Small intestine (tissue), 7 donors: ENCODE measurements at regions not wholly inside any gene's neighbourhood (a gene's known extent, or its start where the extent isn't known, plus 50 kb on each side); places are given as distances from the start of the nearest gene placed in this dataset.

Experiments
- DNase-seq, 2 donors: peaks; one replicate each; pipeline versions ENCODE4 v3.0.0 to v3.0.0-alpha.2; 2013
- FAIRE-seq: peaks from 2 replicates; lab custom pipeline; 2012; peaks lifted over from hg19 to GRCh38; lab: Jason Lieb, UNC
- H3K27ac ChIP-seq, 3 donors: one replicate each; pipeline ENCODE4 v1.5.1; 2013; ENCODE audit warnings: low read length in 2 of 3, mild to moderate bottlenecking in 2 of 3, control low read depth in 1 of 3, inconsistent platforms in 1 of 3, low read depth in 1 of 3, moderate library complexity in 1 of 3
- H3K27me3 ChIP-seq, 3 donors: one replicate each; pipeline ENCODE4 v1.6.1; 2013; ENCODE audit warnings: low read length in 3 of 3, inconsistent platforms in 1 of 3; ENCODE audit not compliant: control insufficient read depth in 3 of 3, insufficient read depth in 3 of 3
- H3K36me3 ChIP-seq, 3 donors: one replicate each; pipeline ENCODE4 v1.6.1; 2013; ENCODE audit warnings: low read length in 3 of 3, inconsistent platforms in 1 of 3, low read depth in 1 of 3, mild to moderate bottlenecking in 1 of 3, moderate library complexity in 1 of 3; ENCODE audit not compliant: control insufficient read depth in 3 of 3, insufficient read depth in 2 of 3
- H3K4me1 ChIP-seq, 3 donors: one replicate each; pipeline ENCODE4 v1.6.1; 2013; ENCODE audit warnings: low read length in 2 of 3, inconsistent platforms in 1 of 3, low read depth in 1 of 3, mild to moderate bottlenecking in 1 of 3, moderate library complexity in 1 of 3; ENCODE audit not compliant: control insufficient read depth in 3 of 3, insufficient read depth in 2 of 3
- H3K4me3 ChIP-seq, 3 donors: one replicate each; pipeline ENCODE4 v1.5.1; 2013; ENCODE audit warnings: low read length in 3 of 3, control low read depth in 1 of 3, inconsistent platforms in 1 of 3, low read depth in 1 of 3, mild to moderate bottlenecking in 1 of 3, moderate library complexity in 1 of 3
- H3K9me3 ChIP-seq, 2 donors: one replicate each; pipeline ENCODE4 v1.6.1; 2013; ENCODE audit warnings: low read depth in 1 of 2, low read length in 1 of 2; ENCODE audit not compliant: control insufficient read depth in 2 of 2, insufficient read depth in 1 of 2
- WGBS, 3 donors: extraction: QIAGEN DNeasy Blood & Tissue Kit; methylation state at CpG; one replicate each; pipeline ENCODE4 v1.1.7; 2013; 5-methylcytosine and 5-hydroxymethylcytosine counted together
- donor health status: healthy with polysubstance abuse.
- donor health status: control.
- donor health status: control.
- donor health status: Bipolar disorder and iron deficiency.
- donor health status: healthy.

GRCh38 chr12:85441741-85442140, 161.7 kb downstream of the ALX1 start:
- 68 to 74% (median 70%) methylated on average over 1 of the region's 1 CpG for WGBS, 3 donors
- Histone ChIP-seq H3K27me3 (no peaks in the 10 kb centered on the region), H3K4me1 (peaks cover 3 to 23% (median 3%) of the 10 kb centered on the region in 3 donors), H3K9me3 (no peaks in the 10 kb centered on the region), H3K27ac (no peak overlapping the region), H3K4me3 (no peak overlapping the region), H3K36me3 (no peaks in the 10 kb centered on the region)
- peak in 1 of 2 donors; percentile 16 for DNase-seq
- no peak for FAIRE-seq

GRCh38 chr12:85445060-85445938, 165.3 kb downstream of the ALX1 start:
- H3K27me3 ChIP-seq: no peaks in the 10 kb centered on the region
- WGBS, 3 donors: 16 to 39% (median 27%) methylated on average over 6 of the region's 6 CpGs
- peak overlapping the region in 1 of 3 donors; percentile 8 for H3K4me3 ChIP-seq
- no peaks in the 10 kb centered on the region for H3K9me3 ChIP-seq
- no peaks in the 10 kb centered on the region for H3K36me3 ChIP-seq
- FAIRE-seq: no peak
- peaks cover 0 to 19% (median 3%) of the 10 kb centered on the region in 3 donors for H3K4me1 ChIP-seq
- H3K27ac ChIP-seq: peak overlapping the region in 1 of 3 donors; percentile 24
- DNase-seq: peak; percentile 37 to 74

GRCh38 chr12:85448031-85448430, 168.0 kb downstream of the ALX1 start:
- no peak overlapping the region for H3K27ac ChIP-seq
- no peaks in the 10 kb centered on the region for H3K36me3 ChIP-seq
- H3K9me3 ChIP-seq: no peaks in the 10 kb centered on the region
- H3K4me3 ChIP-seq: no peak overlapping the region
- no peaks in the 10 kb centered on the region for H3K27me3 ChIP-seq
- H3K4me1 ChIP-seq: peaks cover 0 to 8% (median 0%) of the 10 kb centered on the region in 3 donors
- DNase-seq (no peak), FAIRE-seq (no peak)
- 82 to 93% (median 90%) methylated on average over 1 of the region's 1 CpG for WGBS, 3 donors

GRCh38 chr12:85448548-85449139, 168.6 kb downstream of the ALX1 start:
- DNase-seq (peak in 1 of 2 donors; percentile 31), FAIRE-seq (peak; percentile 93)
- Histone ChIP-seq H3K4me3 (no peak overlapping the region), H3K9me3 (no peaks in the 10 kb centered on the region), H3K36me3 (no peaks in the 10 kb centered on the region), H3K27me3 (no peaks in the 10 kb centered on the region), H3K4me1 (peaks cover 0 to 8% (median 0%) of the 10 kb centered on the region in 3 donors), H3K27ac (no peak overlapping the region)
- WGBS, 3 donors: 39 to 45% (median 40%) methylated on average over 4 of the region's 4 CpGs

- no peaks in the 10 kb centered on the region for H3K4me1 ChIP-seq
- peaks cover 0 to 6% of the 10 kb centered on the region in 2 donors for H3K9me3 ChIP-seq
- H3K36me3 ChIP-seq: no peaks in the 10 kb centered on the region
- no peak overlapping the region for H3K27ac ChIP-seq
- 80 to 91% (median 81%) methylated on average over 1 of the region's 1 CpG for WGBS, 3 donors
- FAIRE-seq (no peak), DNase-seq (no peak)
- H3K27me3 ChIP-seq: no peaks in the 10 kb centered on the region
- no peak overlapping the region for H3K4me3 ChIP-seq
Observed at GRCh38 chr12:85457016-85457415, 177.0 kb downstream of the ALX1 start.

GRCh38 chr12:85461127-85461526, 181.1 kb downstream of the ALX1 start:
- WGBS, 3 donors: 83 to 87% (median 86%) methylated on average over 4 of the region's 4 CpGs
- Histone ChIP-seq H3K27ac (no peak overlapping the region), H3K27me3 (no peaks in the 10 kb centered on the region), H3K4me3 (no peak overlapping the region), H3K4me1 (no peaks in the 10 kb centered on the region), H3K9me3 (peaks cover 0 to 6% of the 10 kb centered on the region in 2 donors), H3K36me3 (no peaks in the 10 kb centered on the region)
- DNase-seq (no peak), FAIRE-seq (no peak)

GRCh38 chr12:85462888-85463287, 182.9 kb downstream of the ALX1 start:
- H3K4me3 ChIP-seq: no peak overlapping the region
- DNase-seq (no peak), FAIRE-seq (no peak)
- H3K27ac ChIP-seq: no peak overlapping the region
- 62 to 74% (median 74%) methylated on average over 4 of the region's 4 CpGs for WGBS, 3 donors
- no peaks in the 10 kb centered on the region for H3K36me3 ChIP-seq
- no peaks in the 10 kb centered on the region for H3K4me1 ChIP-seq
- no peaks in the 10 kb centered on the region for H3K27me3 ChIP-seq
- no peaks in the 10 kb centered on the region for H3K9me3 ChIP-seq

GRCh38 chr12:85466890-85467289, 186.9 kb downstream of the ALX1 start:
- H3K4me1 ChIP-seq: no peaks in the 10 kb centered on the region
- H3K36me3 ChIP-seq: no peaks in the 10 kb centered on the region
- no peak for DNase-seq
- H3K4me3 ChIP-seq: no peak overlapping the region
- no peak for FAIRE-seq
- H3K9me3 ChIP-seq: no peaks in the 10 kb centered on the region
- no peaks in the 10 kb centered on the region for H3K27me3 ChIP-seq
- H3K27ac ChIP-seq: no peak overlapping the region
